Mucosa of stomach (tissue), 1 donor: ENCODE measurements at regions not wholly inside any gene's neighbourhood (a gene's known extent, or its start where the extent isn't known, plus 50 kb on each side); places are given as distances from the start of the nearest gene placed in this dataset.

Experiments
- H3K27me3 ChIP-seq: one replicate; pipeline ENCODE4 v1.7.0; 2013; ENCODE audit warnings: mild to moderate bottlenecking, low read length; ENCODE audit not compliant: control insufficient read depth, insufficient read depth
- H3K36me3 ChIP-seq: one replicate; pipeline ENCODE4 v1.7.0; 2013; ENCODE audit warnings: low read length; ENCODE audit not compliant: control insufficient read depth, insufficient read depth
- H3K4me1 ChIP-seq: one replicate; pipeline ENCODE4 v1.7.0; 2013; ENCODE audit warnings: mild to moderate bottlenecking, low read length; ENCODE audit not compliant: control insufficient read depth, insufficient read depth
- H3K4me3 ChIP-seq: one replicate; pipeline ENCODE4 v1.7.0; 2013; ENCODE audit warnings: low read length
- H3K9ac ChIP-seq: one replicate; pipeline ENCODE4 v1.7.0; 2013; ENCODE audit warnings: mild to moderate bottlenecking, low read length, moderate library complexity
- H3K9me3 ChIP-seq: one replicate; pipeline ENCODE4 v1.7.0; 2013; ENCODE audit warnings: mild to moderate bottlenecking, low read length, moderate library complexity; ENCODE audit not compliant: control insufficient read depth
- donor health status: Pancreatic carcinoma.

- Histone ChIP-seq H3K27me3 (no peaks in the 10 kb centered on the region), H3K9ac (no peak overlapping the region), H3K4me3 (no peak overlapping the region), H3K36me3 (no peaks in the 10 kb centered on the region), H3K4me1 (no peaks in the 10 kb centered on the region), H3K9me3 (no peaks in the 10 kb centered on the region)
Observed at GRCh38 chr2:67930156-67930555, 132.6 kb downstream of the C1D start.

GRCh38 chr2:67936969-67937368, 125.8 kb downstream of the C1D start:
- Histone ChIP-seq H3K36me3 (no peaks in the 10 kb centered on the region), H3K4me1 (no peaks in the 10 kb centered on the region), H3K4me3 (no peak overlapping the region), H3K9me3 (no peaks in the 10 kb centered on the region), H3K9ac (no peak overlapping the region), H3K27me3 (no peaks in the 10 kb centered on the region)

GRCh38 chr2:67938053-67938452, 124.8 kb downstream of the C1D start:
- Histone ChIP-seq H3K36me3 (no peaks in the 10 kb centered on the region), H3K4me3 (no peak overlapping the region), H3K27me3 (no peaks in the 10 kb centered on the region)

GRCh38 chr2:67945056-67945455, 117.7 kb downstream of the C1D start:
- Histone ChIP-seq H3K4me3 (no peak overlapping the region), H3K27me3 (no peaks in the 10 kb centered on the region), H3K9me3 (no peaks in the 10 kb centered on the region), H3K9ac (no peak overlapping the region), H3K36me3 (no peaks in the 10 kb centered on the region), H3K4me1 (no peaks in the 10 kb centered on the region)

More at GRCh38 chr2:67938053-67938452, 124.8 kb downstream of the C1D start:
- Histone ChIP-seq H3K9me3 (no peaks in the 10 kb centered on the region), H3K9ac (no peak overlapping the region), H3K4me1 (no peaks in the 10 kb centered on the region)

- Histone ChIP-seq H3K4me3 (no peak overlapping the region), H3K27me3 (no peaks in the 10 kb centered on the region), H3K9ac (no peak overlapping the region), H3K36me3 (no peaks in the 10 kb centered on the region), H3K9me3 (no peaks in the 10 kb centered on the region), H3K4me1 (peaks cover 2% of the 10 kb centered on the region)
Observed at GRCh38 chr2:67945940-67946339, 116.9 kb downstream of the C1D start.

GRCh38 chr2:67948057-67948456, 114.7 kb downstream of the C1D start:
- Histone ChIP-seq H3K4me3 (no peak overlapping the region), H3K9me3 (no peaks in the 10 kb centered on the region), H3K9ac (no peak overlapping the region), H3K4me1 (peaks cover 7% of the 10 kb centered on the region), H3K27me3 (no peaks in the 10 kb centered on the region), H3K36me3 (no peaks in the 10 kb centered on the region)

GRCh38 chr2:67948506-67948905, 114.3 kb downstream of the C1D start:
- Histone ChIP-seq H3K4me3 (no peak overlapping the region), H3K27me3 (no peaks in the 10 kb centered on the region), H3K36me3 (no peaks in the 10 kb centered on the region), H3K9me3 (no peaks in the 10 kb centered on the region), H3K4me1 (peaks cover 7% of the 10 kb centered on the region), H3K9ac (no peak overlapping the region)

GRCh38 chr2:67950018-67950417, 112.8 kb downstream of the C1D start:
- Histone ChIP-seq H3K36me3 (no peaks in the 10 kb centered on the region), H3K4me3 (no peak overlapping the region), H3K27me3 (no peaks in the 10 kb centered on the region), H3K4me1 (peaks cover 15% of the 10 kb centered on the region), H3K9ac (no peak overlapping the region), H3K9me3 (no peaks in the 10 kb centered on the region)

GRCh38 chr2:67950919-67951318, 111.9 kb downstream of the C1D start:
- Histone ChIP-seq H3K9me3 (no peaks in the 10 kb centered on the region), H3K27me3 (no peaks in the 10 kb centered on the region), H3K9ac (no peak overlapping the region), H3K4me1 (peaks cover 20% of the 10 kb centered on the region), H3K4me3 (no peak overlapping the region), H3K36me3 (no peaks in the 10 kb centered on the region)

- Histone ChIP-seq H3K4me1 (peaks cover 21% of the 10 kb centered on the region), H3K9me3 (no peaks in the 10 kb centered on the region), H3K27me3 (no peaks in the 10 kb centered on the region), H3K36me3 (no peaks in the 10 kb centered on the region), H3K9ac (no peak overlapping the region), H3K4me3 (no peak overlapping the region)
Observed at GRCh38 chr2:67952066-67952465, 110.7 kb downstream of the C1D start.

- Histone ChIP-seq H3K9ac (no peak overlapping the region), H3K9me3 (no peaks in the 10 kb centered on the region), H3K27me3 (no peaks in the 10 kb centered on the region), H3K36me3 (no peaks in the 10 kb centered on the region), H3K4me3 (no peak overlapping the region), H3K4me1 (peaks cover 21% of the 10 kb centered on the region)
Observed at GRCh38 chr2:67954093-67954748, 108.6 kb downstream of the C1D start.

GRCh38 chr2:67955748-67956603, 106.8 kb downstream of the C1D start:
- H3K9ac ChIP-seq: no peak overlapping the region
- peaks cover 18% of the 10 kb centered on the region for H3K4me1 ChIP-seq
- no peak overlapping the region for H3K4me3 ChIP-seq
- no peaks in the 10 kb centered on the region for H3K36me3 ChIP-seq
- H3K27me3 ChIP-seq: no peaks in the 10 kb centered on the region
- no peaks in the 10 kb centered on the region for H3K9me3 ChIP-seq
